Adrenal gland (tissue), 9 donors: ENCODE measurements at regions not wholly inside any gene's neighbourhood (a gene's known extent, or its start where the extent isn't known, plus 50 kb on each side); places are given as distances from the start of the nearest gene placed in this dataset.

Source experiments
- DNase-seq, 7 donors: peaks; one replicate each; pipeline ENCODE4 v3.0.0-alpha.2; 2019 to 2020
- H3K27ac ChIP-seq, 5 donors: fragments of 200-600 bp; sonication (generic) in 4 of 5; 1 replicate in 3 of 5; 2 replicates in 2 of 5; pipeline versions ENCODE4 v1.5.1 to v1.8.0; 2016 to 2020; ENCODE audit warnings: mild to moderate bottlenecking in 1 of 5
- H3K27me3 ChIP-seq: fragments of 200-600 bp; 2 replicates; pipeline ENCODE4 v1.8.0; 2021
- H3K36me3 ChIP-seq, 2 donors: fragments of 200-600 bp; replicated peaks in 1 of 2; 1 replicate in 1 of 2; 2 replicates in 1 of 2; pipeline versions ENCODE4 v1.5.1 to v1.8.0; 2018 to 2022
- H3K4me1 ChIP-seq, 2 donors: fragments of 200-600 bp; replicated peaks in 1 of 2; 1 replicate in 1 of 2; 2 replicates in 1 of 2; pipeline versions ENCODE4 v1.5.1 to v1.8.0; 2018 to 2021
- H3K4me3 ChIP-seq, 4 donors: fragments of 200-600 bp; sonication (generic) in 3 of 4; one replicate each; pipeline ENCODE4 v1.5.1; 2016 to 2018
- H3K9me3 ChIP-seq, 3 donors: fragments of 200-600 bp; sonication (generic) in 1 of 3; replicated peaks in 1 of 3; 1 replicate in 2 of 3; 2 replicates in 1 of 3; pipeline versions ENCODE4 v1.5.1 to v1.8.0; 2016 to 2021
- POLR2A ChIP-seq, 2 donors: fragments of 450-650 bp; IDR thresholded peaks; one replicate each; pipeline ENCODE4 v1.6.1; 2017; ENCODE audit warnings: antibody characterized with exemption in 2 of 2, mild to moderate bottlenecking in 2 of 2, moderate library complexity in 1 of 2
- WGBS, 4 donors: extraction: QIAGEN DNeasy Blood & Tissue Kit in 2 of 4; methylation state at CpG; one replicate each; pipeline versions ENCODE4 v1.1.5 to v1.1.7; 2013 to 2017; 5-methylcytosine and 5-hydroxymethylcytosine counted together
- intact Hi-C, 2 donors: fragments of 100-400 bp; cut with DNase I; formaldehyde crosslinking; loops; one replicate each; pipeline versions ENCODE4 v1.14.1 to v1.15.0; 2022 to 2023
- TF ChIP-seq, protein P1 (sequence below), 6 experiments: fragments of 450-650 bp in 4 of 6; fragments of 200-600 bp in 2 of 6; sonication (generic) in 1 of 6; IDR thresholded peaks; 1 replicate in 5 of 6; 2 replicates in 1 of 6; pipeline versions ENCODE4 v1.5.1 to v1.8.0; 2016 to 2021; ENCODE audit warnings: antibody characterized with exemption in 6 of 6, mild to moderate bottlenecking in 2 of 6, moderate library complexity in 1 of 6
- donor health status: healthy with polysubstance abuse.
- donor health status: Bipolar disorder and iron deficiency.
- donor health status: DM: yes; HTN: yes; CAD: no.
- donor health status: DM: no; HTN: no; CAD: no.
- donor health status: DM: no; HTN: no; CAD: no.

DNA sequence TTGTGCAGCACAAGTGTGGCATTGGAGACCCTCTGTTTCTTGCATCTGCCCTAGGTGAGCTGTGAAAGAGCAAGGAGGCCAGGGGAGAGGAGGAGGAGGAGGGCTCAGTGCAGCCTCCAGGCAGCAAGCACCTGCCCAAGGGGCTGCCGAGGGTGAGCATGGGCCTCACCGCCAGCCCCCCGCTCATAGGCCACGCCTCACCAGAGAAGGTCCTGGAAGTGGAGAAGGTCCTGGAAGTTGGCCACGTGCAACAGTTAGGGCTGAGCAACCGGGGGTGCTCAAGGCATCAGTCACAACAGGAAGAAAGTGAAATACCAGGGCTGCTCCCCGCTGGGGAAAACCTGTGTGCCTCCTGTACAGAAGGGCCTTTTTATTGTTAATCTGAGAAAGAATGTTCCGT is 168.9 kb downstream of the TEX29 start:
- H3K36me3 ChIP-seq = no peaks in the 10 kb centered on the region
- intact Hi-C loops = no loop called here
- H3K27ac ChIP-seq = no peak overlapping the region
- H3K27me3 ChIP-seq = no peaks in the 10 kb centered on the region
- TF ChIP-seq, protein P1, sequence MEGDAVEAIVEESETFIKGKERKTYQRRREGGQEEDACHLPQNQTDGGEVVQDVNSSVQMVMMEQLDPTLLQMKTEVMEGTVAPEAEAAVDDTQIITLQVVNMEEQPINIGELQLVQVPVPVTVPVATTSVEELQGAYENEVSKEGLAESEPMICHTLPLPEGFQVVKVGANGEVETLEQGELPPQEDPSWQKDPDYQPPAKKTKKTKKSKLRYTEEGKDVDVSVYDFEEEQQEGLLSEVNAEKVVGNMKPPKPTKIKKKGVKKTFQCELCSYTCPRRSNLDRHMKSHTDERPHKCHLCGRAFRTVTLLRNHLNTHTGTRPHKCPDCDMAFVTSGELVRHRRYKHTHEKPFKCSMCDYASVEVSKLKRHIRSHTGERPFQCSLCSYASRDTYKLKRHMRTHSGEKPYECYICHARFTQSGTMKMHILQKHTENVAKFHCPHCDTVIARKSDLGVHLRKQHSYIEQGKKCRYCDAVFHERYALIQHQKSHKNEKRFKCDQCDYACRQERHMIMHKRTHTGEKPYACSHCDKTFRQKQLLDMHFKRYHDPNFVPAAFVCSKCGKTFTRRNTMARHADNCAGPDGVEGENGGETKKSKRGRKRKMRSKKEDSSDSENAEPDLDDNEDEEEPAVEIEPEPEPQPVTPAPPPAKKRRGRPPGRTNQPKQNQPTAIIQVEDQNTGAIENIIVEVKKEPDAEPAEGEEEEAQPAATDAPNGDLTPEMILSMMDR (IDR thresholded peaks at IDR 0.05) = no peak
- no peak for TF ChIP-seq POLR2A (IDR thresholded peaks at IDR 0.05)
- no peaks in the 10 kb centered on the region for H3K4me1 ChIP-seq
- peak in 1 of 7 donors; percentile 33 for DNase-seq
- no peak overlapping the region for H3K4me3 ChIP-seq
- 76 to 87% (median 79%) methylated on average over 7 to 8 of the region's 8 CpGs for WGBS, 4 donors
- H3K9me3 ChIP-seq = peaks cover 0 to 7% (median 0%) of the 10 kb centered on the region in 3 donors

DNA sequence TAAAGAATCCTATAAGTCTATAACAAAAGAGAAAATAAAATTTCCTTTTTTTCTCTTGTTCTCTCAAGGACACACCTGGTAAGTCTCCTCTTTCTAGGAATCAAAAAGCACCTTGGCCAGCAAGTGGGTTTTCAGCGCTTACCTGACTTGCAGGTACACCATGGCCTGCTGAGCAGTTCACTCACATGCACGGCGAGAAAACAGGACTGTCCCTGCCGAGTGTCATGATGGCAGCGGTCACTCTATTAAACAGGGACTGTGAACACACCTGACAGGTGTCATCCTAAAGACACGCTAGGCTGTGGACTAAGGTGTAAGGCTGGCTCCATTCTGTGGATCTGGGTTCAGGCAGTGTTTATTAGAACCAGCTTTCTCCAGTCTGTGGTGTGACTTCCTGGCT is 170.2 kb downstream of the TEX29 start:
- no peak overlapping the region for H3K27ac ChIP-seq
- no peaks in the 10 kb centered on the region for H3K27me3 ChIP-seq
- H3K36me3 ChIP-seq = no peaks in the 10 kb centered on the region
- 74 to 87% (median 82%) methylated on average over 6 of the region's 6 CpGs for whole genome bisulfite sequencing, 4 donors
- H3K4me3 ChIP-seq = no peak overlapping the region
- TF ChIP-seq POLR2A (IDR thresholded peaks at IDR 0.05) = no peak
- TF ChIP-seq, protein P1 (IDR thresholded peaks at IDR 0.05) = no peak
- peaks cover 0 to 7% (median 0%) of the 10 kb centered on the region in 3 donors for H3K9me3 ChIP-seq
- intact Hi-C loops = no loop called here
- H3K4me1 ChIP-seq = no peaks in the 10 kb centered on the region
- peak in 1 of 7 donors; percentile 13 for DNase-seq

DNA sequence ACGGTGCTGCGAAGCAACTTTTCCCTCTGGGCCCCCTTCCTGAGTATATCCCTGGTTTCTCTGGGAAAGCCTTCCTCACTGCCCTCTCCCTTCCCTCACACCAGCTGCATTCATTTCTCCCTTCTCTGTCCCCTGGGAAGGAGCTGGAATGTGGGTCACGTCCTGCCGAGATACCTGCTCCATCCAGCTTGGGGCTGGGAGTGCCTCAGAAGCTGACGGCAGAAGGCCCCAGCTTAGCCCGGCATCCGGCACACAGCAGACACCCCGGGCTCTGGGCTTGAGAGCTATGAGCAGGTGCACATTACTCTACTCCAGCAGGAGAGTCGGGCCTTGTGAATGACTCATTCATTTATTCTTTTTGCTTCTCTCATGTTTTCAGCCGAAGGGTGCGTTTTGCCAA is 170.6 kb downstream of the TEX29 start:
- no peak for DNase-seq
- peaks cover 0 to 7% (median 0%) of the 10 kb centered on the region in 3 donors for H3K9me3 ChIP-seq
- H3K36me3 ChIP-seq = no peaks in the 10 kb centered on the region
- H3K27ac ChIP-seq = no peak overlapping the region
- no peak for TF ChIP-seq POLR2A (IDR thresholded peaks at IDR 0.05)
- TF ChIP-seq, protein P1 (IDR thresholded peaks at IDR 0.05) = no peak
- H3K4me3 ChIP-seq = no peak overlapping the region
- no peaks in the 10 kb centered on the region for H3K27me3 ChIP-seq
- no peaks in the 10 kb centered on the region for H3K4me1 ChIP-seq
- intact Hi-C loops = no loop called here
- WGBS, 4 donors = 53 to 62% (median 58%) methylated on average over 9 to 11 of the region's 11 CpGs

DNA sequence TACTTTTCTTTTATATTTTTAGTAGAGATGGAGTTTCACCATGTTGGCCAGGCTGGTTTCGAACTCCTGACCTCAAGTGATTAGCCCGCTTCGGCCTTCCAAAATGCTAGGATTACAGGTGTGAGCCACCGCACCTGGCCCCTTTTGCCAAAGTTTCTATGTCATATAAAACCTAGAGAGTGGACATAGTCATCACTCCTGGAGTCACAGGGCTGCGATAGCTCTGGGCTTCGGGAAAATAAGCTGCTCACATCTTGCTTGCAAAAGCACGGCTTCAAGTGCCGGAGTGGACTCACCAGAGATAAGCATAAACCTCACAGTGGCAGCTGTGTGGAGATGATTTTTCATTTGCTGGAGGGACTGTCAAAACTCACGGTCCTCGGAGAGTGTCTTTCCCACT is 171.2 kb downstream of the TEX29 start:
- H3K4me3 ChIP-seq = no peak overlapping the region
- H3K27ac ChIP-seq = no peak overlapping the region
- intact Hi-C loops = no loop called here
- no peaks in the 10 kb centered on the region for H3K27me3 ChIP-seq
- no peaks in the 10 kb centered on the region for H3K4me1 ChIP-seq
- peaks cover 0 to 7% (median 0%) of the 10 kb centered on the region in 3 donors for H3K9me3 ChIP-seq
- no peaks in the 10 kb centered on the region for H3K36me3 ChIP-seq
- WGBS, 4 donors = 68 to 88% (median 74%) methylated on average over 8 to 10 of the region's 10 CpGs
- TF ChIP-seq, protein P1 (IDR thresholded peaks at IDR 0.05) = no peak
- TF ChIP-seq POLR2A (IDR thresholded peaks at IDR 0.05) = no peak
- DNase-seq = no peak
